ENCODE measurements at regions not wholly inside any gene's neighbourhood (a gene's known extent, or its start where the extent isn't known, plus 50 kb on each side); places are given as distances from the start of the nearest gene placed in this dataset.

- no peak for DNase-seq
- no peaks in the 10 kb centered on the region for H3K36me3 ChIP-seq (ENCODE audit: insufficient read depth, low read length)
- Mint-ChIP-seq H3K27ac (no peak overlapping the region), H3K9me3 (peaks cover 0 to 3% (median 0%) of the 10 kb centered on the region in 5 donors), H3K36me3 (no peaks in the 10 kb centered on the region), H3K4me3 (no peak overlapping the region), H3K4me1 (no peaks in the 10 kb centered on the region), H3K27me3 (peaks cover 24 to 41% of the 10 kb centered on the region in 2 donors)
- no peak overlapping the region for H3K27ac ChIP-seq (ENCODE audit: low read depth, low read length)
- ChIA-PET CTCF (no interaction called here), POLR2A (no interaction called here)
- no peaks in the 10 kb centered on the region for H3K9me3 ChIP-seq (ENCODE audit: low read length)
- no peaks in the 10 kb centered on the region for H3K4me1 ChIP-seq (ENCODE audit: insufficient read depth, low read length)
- H3K27me3 ChIP-seq (ENCODE audit: insufficient read depth, low read length, poor library complexity, severe bottlenecking): no peaks in the 10 kb centered on the region
- H3K4me3 ChIP-seq (ENCODE audit: low read length): no peak overlapping the region
Observed at GRCh38 chr16:86450691-86451090, 59.6 kb upstream of the FOXF1 start.

- Histone ChIP-seq H3K4me3 (ENCODE audit: low read length) (no peak overlapping the region), H3K4me1 (ENCODE audit: insufficient read depth, low read length) (no peaks in the 10 kb centered on the region), H3K27ac (ENCODE audit: low read depth, low read length) (no peak overlapping the region), H3K27me3 (ENCODE audit: insufficient read depth, low read length, poor library complexity, severe bottlenecking) (no peaks in the 10 kb centered on the region), H3K36me3 (ENCODE audit: insufficient read depth, low read length) (no peaks in the 10 kb centered on the region), H3K9me3 (ENCODE audit: low read length) (no peaks in the 10 kb centered on the region)
- Mint-ChIP-seq H3K9me3 (peaks cover 0 to 3% (median 0%) of the 10 kb centered on the region in 5 donors), H3K27ac (no peak overlapping the region), H3K4me3 (no peak overlapping the region), H3K4me1 (no peaks in the 10 kb centered on the region), H3K27me3 (peaks cover 16 to 36% of the 10 kb centered on the region in 2 donors), H3K36me3 (no peaks in the 10 kb centered on the region)
- ChIA-PET POLR2A (no interaction called here), CTCF (no interaction called here)
- no peak for DNase-seq
Observed at GRCh38 chr16:86452451-86452850, 57.9 kb upstream of the FOXF1 start.

GRCh38 chr16:86455116-86455515 lies 55.2 kb upstream of the FOXF1 start:
- H3K27me3 Mint-ChIP-seq: peaks cover 11 to 32% of the 10 kb centered on the region in 2 donors
- no peaks in the 10 kb centered on the region for H3K9me3 ChIP-seq (ENCODE audit: low read length)
- no peak overlapping the region for H3K27ac Mint-ChIP-seq
- ChIA-PET CTCF (no interaction called here), POLR2A (no interaction called here)
- H3K4me3 ChIP-seq (ENCODE audit: low read length): no peak overlapping the region
- H3K36me3 ChIP-seq (ENCODE audit: insufficient read depth, low read length): no peaks in the 10 kb centered on the region
- no peak overlapping the region for H3K4me3 Mint-ChIP-seq
- no peak overlapping the region for H3K27ac ChIP-seq (ENCODE audit: low read depth, low read length)
- peaks cover 0 to 5% (median 0%) of the 10 kb centered on the region in 5 donors for H3K9me3 Mint-ChIP-seq
- H3K36me3 Mint-ChIP-seq: no peaks in the 10 kb centered on the region
- no peaks in the 10 kb centered on the region for H3K4me1 ChIP-seq (ENCODE audit: insufficient read depth, low read length)
- H3K4me1 Mint-ChIP-seq: no peaks in the 10 kb centered on the region
- H3K27me3 ChIP-seq (ENCODE audit: insufficient read depth, low read length, poor library complexity, severe bottlenecking): no peaks in the 10 kb centered on the region
- DNase-seq: no peak

- peaks cover 0 to 7% (median 0%) of the 10 kb centered on the region in 5 donors for H3K9me3 Mint-ChIP-seq
- Histone ChIP-seq H3K4me1 (ENCODE audit: insufficient read depth, low read length) (no peaks in the 10 kb centered on the region), H3K36me3 (ENCODE audit: insufficient read depth, low read length) (no peaks in the 10 kb centered on the region), H3K27ac (ENCODE audit: low read depth, low read length) (no peak overlapping the region), H3K27me3 (ENCODE audit: insufficient read depth, low read length, poor library complexity, severe bottlenecking) (no peaks in the 10 kb centered on the region), H3K4me3 (ENCODE audit: low read length) (no peak overlapping the region), H3K9me3 (ENCODE audit: low read length) (no peaks in the 10 kb centered on the region)
- no peaks in the 10 kb centered on the region for H3K36me3 Mint-ChIP-seq
- POLR2A ChIA-PET: no interaction called here
- no peaks in the 10 kb centered on the region for H3K4me1 Mint-ChIP-seq
- H3K27ac Mint-ChIP-seq: no peak overlapping the region
- CTCF ChIA-PET: no interaction called here
- H3K4me3 Mint-ChIP-seq: no peak overlapping the region
- DNase-seq: no peak
- peaks cover 13 to 28% of the 10 kb centered on the region in 2 donors for H3K27me3 Mint-ChIP-seq
Observed at GRCh38 chr16:86455640-86456039, 54.7 kb upstream of the FOXF1 start.

GRCh38 chr16:86457501-86458148 lies 52.7 kb upstream of the FOXF1 start:
- H3K36me3 ChIP-seq (ENCODE audit: insufficient read depth, low read length): no peaks in the 10 kb centered on the region
- CTCF ChIA-PET: no interaction called here

GRCh38 chr16:86458149-86458777 lies 52.1 kb upstream of the FOXF1 start:
- H3K4me1 Mint-ChIP-seq: no peaks in the 10 kb centered on the region
- Histone ChIP-seq H3K36me3 (ENCODE audit: insufficient read depth, low read length) (no peaks in the 10 kb centered on the region), H3K4me3 (ENCODE audit: low read length) (no peak overlapping the region), H3K27ac (ENCODE audit: low read depth, low read length) (no peak overlapping the region), H3K27me3 (ENCODE audit: insufficient read depth, low read length, poor library complexity, severe bottlenecking) (no peaks in the 10 kb centered on the region), H3K4me1 (ENCODE audit: insufficient read depth, low read length) (no peaks in the 10 kb centered on the region), H3K9me3 (ENCODE audit: low read length) (no peaks in the 10 kb centered on the region)
- DNase-seq: no peak
- POLR2A ChIA-PET: no interaction called here
- H3K27ac Mint-ChIP-seq: no peak overlapping the region
- H3K36me3 Mint-ChIP-seq: no peaks in the 10 kb centered on the region
- peaks cover 0 to 13% (median 0%) of the 10 kb centered on the region in 5 donors for H3K9me3 Mint-ChIP-seq
- H3K4me3 Mint-ChIP-seq: no peak overlapping the region
- H3K27me3 Mint-ChIP-seq: peaks cover 12 to 16% of the 10 kb centered on the region in 2 donors
- CTCF ChIA-PET: no interaction called here

More at GRCh38 chr16:86457501-86458148, 52.7 kb upstream of the FOXF1 start:
- H3K36me3 Mint-ChIP-seq: no peaks in the 10 kb centered on the region
- no peaks in the 10 kb centered on the region for H3K9me3 ChIP-seq (ENCODE audit: low read length)
- no peaks in the 10 kb centered on the region for H3K4me1 Mint-ChIP-seq
- DNase-seq: no peak
- no peak overlapping the region for H3K27ac ChIP-seq (ENCODE audit: low read depth, low read length)
- no peaks in the 10 kb centered on the region for H3K27me3 ChIP-seq (ENCODE audit: insufficient read depth, low read length, poor library complexity, severe bottlenecking)
- H3K9me3 Mint-ChIP-seq: peaks cover 0 to 13% (median 0%) of the 10 kb centered on the region in 5 donors
- POLR2A ChIA-PET: no interaction called here
- H3K27me3 Mint-ChIP-seq: peaks cover 12 to 17% of the 10 kb centered on the region in 2 donors
- H3K4me1 ChIP-seq (ENCODE audit: insufficient read depth, low read length): no peaks in the 10 kb centered on the region
- no peak overlapping the region for H3K4me3 Mint-ChIP-seq
- no peak overlapping the region for H3K4me3 ChIP-seq (ENCODE audit: low read length)
- H3K27ac Mint-ChIP-seq: no peak overlapping the region

GRCh38 chr16:86459266-86459665 lies 51.1 kb upstream of the FOXF1 start:
- H3K27me3 ChIP-seq (ENCODE audit: insufficient read depth, low read length, poor library complexity, severe bottlenecking): no peaks in the 10 kb centered on the region
- no peaks in the 10 kb centered on the region for H3K4me1 Mint-ChIP-seq
- H3K9me3 Mint-ChIP-seq: peaks cover 0 to 16% (median 6%) of the 10 kb centered on the region in 5 donors
- no peak overlapping the region for H3K27ac Mint-ChIP-seq
- H3K36me3 ChIP-seq (ENCODE audit: insufficient read depth, low read length): no peaks in the 10 kb centered on the region
- no peak for DNase-seq
- H3K36me3 Mint-ChIP-seq: peaks cover 0 to 2% (median 0%) of the 10 kb centered on the region in 3 donors
- ChIA-PET POLR2A (no interaction called here), CTCF (no interaction called here)
- H3K4me3 Mint-ChIP-seq: no peak overlapping the region
- H3K4me3 ChIP-seq (ENCODE audit: low read length): no peak overlapping the region
- H3K9me3 ChIP-seq (ENCODE audit: low read length): no peaks in the 10 kb centered on the region
- no peaks in the 10 kb centered on the region for H3K4me1 ChIP-seq (ENCODE audit: insufficient read depth, low read length)
- H3K27ac ChIP-seq (ENCODE audit: low read depth, low read length): no peak overlapping the region
- H3K27me3 Mint-ChIP-seq: peaks cover 12 to 16% of the 10 kb centered on the region in 2 donors
